Subcutaneous abdominal adipose tissue (tissue), 5 donors: ENCODE measurements at regions not wholly inside any gene's neighbourhood (a gene's known extent, or its start where the extent isn't known, plus 50 kb on each side); places are given as distances from the start of the nearest gene placed in this dataset.

Experiments used
- H3K27ac ChIP-seq: one replicate; pipeline ENCODE4 v1.7.0; 2013; ENCODE audit warnings: low read depth, mild to moderate bottlenecking, inconsistent platforms, low read length, moderate library complexity
- H3K27me3 ChIP-seq, 5 donors: one replicate each; pipeline ENCODE4 v1.7.0; 2013; ENCODE audit warnings: low read length in 5 of 5, inconsistent platforms in 1 of 5; ENCODE audit not compliant: control insufficient read depth in 5 of 5, insufficient read depth in 4 of 5
- H3K36me3 ChIP-seq, 5 donors: one replicate each; pipeline ENCODE4 v1.7.0; 2013; ENCODE audit warnings: low read length in 5 of 5; ENCODE audit not compliant: control insufficient read depth in 5 of 5, insufficient read depth in 5 of 5
- H3K4me1 ChIP-seq, 5 donors: one replicate each; pipeline ENCODE4 v1.7.0; 2013; ENCODE audit warnings: low read length in 5 of 5, mild to moderate bottlenecking in 3 of 5, moderate library complexity in 1 of 5; ENCODE audit not compliant: control insufficient read depth in 5 of 5, insufficient read depth in 5 of 5
- H3K4me3 ChIP-seq, 5 donors: one replicate each; pipeline ENCODE4 v1.7.0; 2013; ENCODE audit warnings: low read length in 5 of 5, low read depth in 1 of 5
- H3K9ac ChIP-seq, 5 donors: one replicate each; pipeline ENCODE4 v1.7.0; 2013; ENCODE audit warnings: low read length in 5 of 5, mild to moderate bottlenecking in 4 of 5, moderate library complexity in 3 of 5
- H3K9me3 ChIP-seq, 5 donors: one replicate each; pipeline ENCODE4 v1.7.0; 2013; ENCODE audit warnings: low read length in 5 of 5; ENCODE audit not compliant: control insufficient read depth in 5 of 5
- donor health status: healthy.
- donor health status: healthy.
- donor health status: healthy.
- donor health status: healthy.
- donor health status: healthy.

DNA sequence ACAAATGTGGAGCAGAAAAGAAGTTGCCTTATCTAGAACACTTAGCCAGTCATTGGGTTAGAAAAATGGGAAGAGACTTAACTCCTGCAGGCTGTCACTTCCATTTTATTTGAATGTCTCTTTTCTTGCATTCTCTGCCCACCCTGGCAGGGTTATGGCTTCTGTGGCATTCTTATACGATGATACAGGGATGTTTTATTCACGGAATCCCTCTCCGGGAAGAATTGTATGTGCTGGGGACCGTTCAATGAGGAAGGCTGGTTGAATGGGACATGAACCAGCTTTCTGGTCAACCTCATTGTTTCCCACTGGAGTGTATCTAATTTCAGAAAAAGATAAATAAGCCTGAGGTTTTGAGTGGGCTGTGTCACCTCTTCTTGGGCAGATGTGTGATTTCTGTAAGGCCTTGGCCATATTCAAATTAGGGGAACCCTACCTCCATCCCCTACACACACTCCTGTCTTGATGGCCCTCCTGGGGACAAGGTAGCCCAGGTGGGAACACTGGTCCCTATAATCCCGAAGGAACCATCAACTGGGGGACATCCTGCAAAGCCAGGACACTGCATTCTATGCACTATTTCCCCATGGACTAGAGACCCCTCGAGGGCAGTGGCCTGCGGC is 174.8 kb upstream of the GSC start:
- Histone ChIP-seq H3K36me3 (no peaks in the 10 kb centered on the region), H3K27ac (no peak overlapping the region), H3K27me3 (no peaks in the 10 kb centered on the region), H3K4me1 (no peaks in the 10 kb centered on the region), H3K9me3 (peaks cover 0 to 10% (median 8%) of the 10 kb centered on the region in 5 donors), H3K4me3 (no peak overlapping the region), H3K9ac (no peak overlapping the region)

DNA sequence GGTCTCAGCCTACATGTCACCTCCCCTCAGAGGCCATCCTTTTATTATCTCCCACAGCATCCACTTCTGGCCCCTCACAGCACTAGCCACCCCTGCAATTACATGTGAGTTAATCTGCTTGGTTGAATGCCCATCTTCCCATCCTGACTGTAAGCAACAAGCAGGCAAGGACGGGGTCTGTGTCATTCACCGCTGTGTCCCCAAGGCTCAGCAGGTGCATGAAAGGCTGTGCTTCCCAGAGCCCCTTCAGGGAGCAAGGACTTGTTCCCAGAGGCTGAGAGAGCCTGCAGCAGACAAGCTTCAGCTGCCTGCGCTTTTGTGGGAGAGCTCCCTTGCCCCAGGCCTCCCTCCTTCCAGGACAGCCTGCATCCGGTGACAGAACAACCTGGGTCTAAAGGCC is 172.7 kb upstream of the GSC start:
- Histone ChIP-seq H3K9ac (no peak overlapping the region), H3K4me1 (peaks cover 0 to 2% (median under 1%) of the 10 kb centered on the region in 5 donors), H3K4me3 (no peak overlapping the region), H3K27me3 (no peaks in the 10 kb centered on the region), H3K27ac (no peak overlapping the region), H3K9me3 (peaks cover 0 to 5% (median 2%) of the 10 kb centered on the region in 5 donors), H3K36me3 (no peaks in the 10 kb centered on the region)

DNA sequence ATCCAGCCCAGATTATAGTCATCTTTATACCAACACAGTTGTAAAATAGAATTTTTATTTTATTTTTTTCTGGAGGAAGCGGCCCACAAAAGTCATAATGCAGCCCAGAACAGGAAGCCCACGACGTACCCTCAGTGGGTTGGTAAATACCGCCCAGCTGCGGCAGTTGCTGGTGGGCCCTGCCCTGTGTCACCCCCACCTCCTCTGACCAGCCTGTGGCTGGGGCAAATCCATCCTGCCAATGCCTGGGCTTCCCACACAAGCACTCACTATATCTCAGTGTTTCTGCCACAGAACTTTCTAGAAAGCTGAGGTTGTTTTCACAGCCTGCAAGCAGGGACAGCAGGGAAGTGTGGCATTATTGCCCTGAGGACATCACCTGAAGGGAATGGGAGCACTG is 171.4 kb upstream of the GSC start:
- Histone ChIP-seq H3K4me3 (no peak overlapping the region), H3K27me3 (no peaks in the 10 kb centered on the region), H3K4me1 (peaks cover 0 to 15% (median 13%) of the 10 kb centered on the region in 5 donors), H3K9me3 (no peaks in the 10 kb centered on the region), H3K9ac (no peak overlapping the region), H3K27ac (no peak overlapping the region), H3K36me3 (no peaks in the 10 kb centered on the region)

DNA sequence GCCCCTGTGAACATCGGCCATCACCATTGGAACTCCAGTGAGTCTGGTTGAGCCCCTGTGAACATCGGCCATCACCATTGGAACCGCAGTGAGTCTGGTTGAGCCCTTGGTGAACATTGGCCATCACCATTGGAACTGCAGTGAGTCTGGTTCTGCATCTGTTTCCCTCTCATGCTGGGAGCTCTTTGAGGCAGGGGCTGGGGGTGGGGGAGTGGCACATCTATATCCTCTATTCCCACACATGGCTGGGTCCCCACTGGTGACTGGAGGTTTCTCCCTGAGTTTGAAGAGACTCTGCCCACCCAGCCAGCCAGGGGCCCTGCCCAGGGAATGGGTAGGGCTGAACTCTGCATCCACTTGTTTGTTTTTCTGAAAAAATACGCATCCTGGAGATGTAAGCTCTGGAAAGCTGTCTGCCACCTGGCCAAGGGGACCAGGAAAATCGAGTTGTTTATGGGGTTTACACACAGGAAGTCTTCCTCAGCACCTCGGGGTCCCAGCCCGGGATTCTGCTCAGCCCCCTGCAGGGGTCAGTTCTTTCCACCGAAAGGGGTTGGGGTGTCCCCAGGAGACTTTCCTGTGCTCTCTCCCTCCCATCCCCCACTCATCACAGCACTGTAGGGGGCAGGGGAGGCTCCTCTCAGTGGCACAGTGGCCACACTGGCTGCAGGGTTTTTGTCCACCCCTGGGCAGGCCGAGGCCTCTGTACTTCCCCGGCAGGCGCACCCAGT is 170.5 kb upstream of the GSC start:
- Histone ChIP-seq H3K27ac (no peak overlapping the region), H3K4me3 (no peak overlapping the region), H3K4me1 (peaks cover 0 to 18% (median 16%) of the 10 kb centered on the region in 5 donors), H3K36me3 (no peaks in the 10 kb centered on the region), H3K9ac (no peak overlapping the region), H3K9me3 (no peaks in the 10 kb centered on the region), H3K27me3 (no peaks in the 10 kb centered on the region)

DNA sequence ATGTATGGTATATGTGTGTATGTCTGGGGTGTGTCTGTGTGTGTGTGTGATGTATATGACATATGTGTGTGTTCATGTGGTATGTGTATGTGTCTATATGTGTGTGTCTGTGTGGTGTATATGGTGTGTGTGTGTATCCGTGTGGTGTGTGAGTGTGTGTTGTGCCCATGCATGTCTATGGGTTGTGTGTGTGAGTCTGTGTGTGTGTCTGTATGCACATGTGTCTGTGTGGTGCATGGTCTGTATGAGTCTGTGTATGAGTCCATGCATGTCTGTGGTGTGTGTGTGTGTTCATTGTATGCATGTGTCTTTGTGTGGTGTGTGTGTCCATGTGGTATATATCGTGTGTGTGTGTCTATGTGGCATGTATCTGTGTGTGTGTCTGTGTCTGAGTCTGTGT is 168.1 kb upstream of the GSC start:
- H3K27me3 ChIP-seq: no peaks in the 10 kb centered on the region
- no peak overlapping the region for H3K4me3 ChIP-seq
- no peaks in the 10 kb centered on the region for H3K36me3 ChIP-seq
- no peak overlapping the region for H3K27ac ChIP-seq
- H3K4me1 ChIP-seq: peaks cover 0 to 34% (median 26%) of the 10 kb centered on the region in 5 donors
- no peaks in the 10 kb centered on the region for H3K9me3 ChIP-seq
- H3K9ac ChIP-seq: no peak overlapping the region

DNA sequence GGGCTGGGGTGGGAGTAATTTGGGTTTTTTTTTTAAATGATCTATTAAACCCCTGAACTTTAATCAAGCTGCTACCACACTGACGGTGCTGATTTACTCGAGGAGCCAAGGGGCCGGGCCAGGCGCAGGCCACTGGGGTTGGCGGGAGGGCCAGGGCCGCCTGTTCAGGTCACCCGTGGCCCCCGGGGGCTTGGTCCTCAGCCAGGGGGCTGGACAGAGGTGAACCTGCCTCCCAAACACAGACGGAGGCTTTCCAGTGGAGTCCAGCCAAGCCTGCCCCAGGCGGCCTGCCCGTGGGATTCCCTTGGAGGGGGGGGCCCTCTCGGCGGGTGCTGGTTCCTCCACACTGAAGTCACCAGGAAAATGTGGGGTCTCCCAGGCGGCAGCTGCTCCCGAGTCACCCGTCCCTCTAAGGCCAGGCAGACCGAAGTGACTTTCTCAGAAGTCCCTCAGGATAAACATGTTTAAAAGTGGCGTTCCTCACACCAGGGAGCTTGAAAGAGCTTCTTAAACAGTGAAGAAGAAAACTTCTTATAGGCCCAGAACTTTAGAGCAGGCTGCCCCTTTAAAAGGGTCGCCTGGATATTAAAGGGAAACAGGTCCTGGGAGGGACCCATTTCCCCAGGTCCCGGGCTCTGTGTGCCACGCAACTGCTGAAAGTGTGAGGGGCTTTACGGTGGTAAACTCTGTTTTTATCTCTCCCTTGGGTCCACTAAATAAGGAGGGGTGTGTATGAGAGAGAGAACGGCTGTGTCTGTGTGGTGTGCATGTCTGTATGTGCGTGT is 167.2 kb upstream of the GSC start:
- Histone ChIP-seq H3K4me1 (peaks cover 0 to 34% (median 26%) of the 10 kb centered on the region in 5 donors), H3K9ac (peak overlapping the region in 4 of 5 donors; percentile 35 to 76 (median 57)), H3K27me3 (no peaks in the 10 kb centered on the region), H3K36me3 (no peaks in the 10 kb centered on the region), H3K27ac (peak overlapping the region; percentile 44), H3K4me3 (peak overlapping the region in 3 of 5 donors; percentile 21 to 38 (median 23)), H3K9me3 (no peaks in the 10 kb centered on the region)

DNA sequence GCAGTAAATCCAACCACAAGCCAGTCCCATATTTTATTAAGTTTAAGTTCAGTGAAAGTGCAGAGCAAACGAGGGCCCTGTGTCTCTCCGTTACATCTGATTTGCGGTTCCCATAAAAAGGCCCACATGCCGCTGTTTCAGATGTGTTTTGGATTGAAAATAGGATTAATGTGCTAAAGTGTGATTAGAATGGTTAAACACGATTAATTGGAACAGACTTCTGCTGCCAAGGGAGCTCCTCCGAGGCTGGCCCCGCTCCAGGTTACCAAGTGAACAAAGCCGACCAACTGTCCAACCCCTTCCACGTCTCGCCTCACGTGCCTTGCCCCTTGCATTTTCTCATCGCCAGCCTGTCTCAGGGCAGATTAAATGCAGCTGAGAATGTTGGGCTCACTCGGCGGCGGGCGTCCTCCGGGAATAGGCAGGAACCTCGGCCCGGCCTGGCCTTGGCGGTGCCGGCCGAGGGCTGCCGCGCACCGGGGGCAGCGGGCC is 166.5 kb upstream of the GSC start:
- Histone ChIP-seq H3K36me3 (no peaks in the 10 kb centered on the region), H3K9me3 (no peaks in the 10 kb centered on the region), H3K27ac (peak overlapping the region; percentile 44), H3K4me3 (peak overlapping the region; percentile 21 to 42 (median 33)), H3K27me3 (no peaks in the 10 kb centered on the region), H3K4me1 (peaks cover 0 to 34% (median 26%) of the 10 kb centered on the region in 5 donors), H3K9ac (peak overlapping the region in 4 of 5 donors; percentile 35 to 65 (median 46))

DNA sequence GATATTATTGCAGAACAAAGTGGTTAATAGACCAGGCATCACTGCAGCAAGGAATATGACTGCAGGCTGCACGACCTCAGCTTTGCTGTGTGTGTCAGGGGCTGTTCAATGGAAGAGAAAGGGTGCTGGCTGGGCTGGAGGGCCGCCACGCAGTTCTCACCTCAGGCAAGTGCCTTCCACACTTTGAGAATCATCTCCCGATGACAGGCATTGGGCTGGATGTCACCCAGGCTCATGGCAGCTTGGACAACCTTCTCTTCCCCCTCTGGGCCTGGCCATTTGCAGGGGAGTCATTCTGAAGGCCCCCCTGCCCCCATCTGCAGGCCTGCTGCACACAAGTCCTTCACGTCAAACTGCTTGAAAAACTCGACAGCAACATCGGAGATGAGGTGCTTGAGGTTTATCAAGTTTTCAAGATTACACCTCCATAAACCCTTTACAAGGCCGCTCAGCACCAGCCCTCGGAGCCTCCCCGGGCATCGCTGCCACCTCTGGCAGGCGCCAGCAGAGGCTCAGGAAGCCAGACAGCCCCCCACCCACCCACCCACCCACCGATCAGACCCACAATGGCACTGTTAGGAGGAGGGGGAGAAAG is 165.9 kb upstream of the GSC start:
- H3K4me3 ChIP-seq: no peak overlapping the region
- H3K27ac ChIP-seq: no peak overlapping the region
- H3K36me3 ChIP-seq: no peaks in the 10 kb centered on the region
- H3K9me3 ChIP-seq: no peaks in the 10 kb centered on the region
- no peak overlapping the region for H3K9ac ChIP-seq
- H3K27me3 ChIP-seq: no peaks in the 10 kb centered on the region
- H3K4me1 ChIP-seq: peaks cover 0 to 34% (median 26%) of the 10 kb centered on the region in 5 donors

DNA sequence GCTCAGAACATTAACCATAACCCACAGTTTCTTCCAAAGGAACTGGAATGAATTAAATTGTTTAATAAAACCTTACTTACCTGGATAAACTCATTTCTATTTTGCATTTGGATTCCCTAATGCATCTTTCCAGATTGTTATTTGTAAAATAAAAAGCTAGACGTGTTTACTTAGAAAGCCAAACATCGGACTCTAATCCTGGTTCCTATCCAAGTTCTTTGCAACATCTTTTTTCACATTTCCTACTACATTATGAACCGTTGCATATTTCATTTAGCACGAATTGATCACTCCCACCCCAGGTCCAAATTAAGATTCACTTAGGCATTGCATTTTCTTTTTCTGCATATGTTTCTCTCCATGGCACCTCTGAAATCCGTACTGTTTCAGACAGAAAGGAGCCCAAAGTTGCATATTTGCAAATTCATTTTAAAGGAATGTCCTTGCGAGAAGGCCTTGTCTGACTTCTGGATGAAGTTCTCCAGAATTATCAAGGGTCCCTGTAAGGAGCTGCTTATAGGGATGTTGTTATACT is 164.4 kb upstream of the GSC start:
- no peaks in the 10 kb centered on the region for H3K27me3 ChIP-seq
- H3K9ac ChIP-seq: no peak overlapping the region
- peaks cover 0 to 34% (median 26%) of the 10 kb centered on the region in 5 donors for H3K4me1 ChIP-seq
- no peak overlapping the region for H3K27ac ChIP-seq
- H3K4me3 ChIP-seq: no peak overlapping the region
- H3K9me3 ChIP-seq: no peaks in the 10 kb centered on the region
- no peaks in the 10 kb centered on the region for H3K36me3 ChIP-seq
